Hepatocyte (in vitro differentiated cells): ENCODE measurements at regions not wholly inside any gene's neighbourhood (a gene's known extent, or its start where the extent isn't known, plus 50 kb on each side); places are given as distances from the start of the nearest gene placed in this dataset.

Experiments used
- CTCF ChIP-seq: fragments of 200-600 bp; sonication (generic); IDR thresholded peaks from 2 replicates; pipeline ENCODE4 v1.5.1; 2016; ENCODE audit warnings: antibody characterized with exemption, mild to moderate bottlenecking; ENCODE audit not compliant: poor library complexity
- EZH2 ChIP-seq: fragments of 200-600 bp; sonication (generic); IDR thresholded peaks from 2 replicates; pipeline ENCODE4 v1.6.1; 2016; ENCODE audit warnings: antibody characterized with exemption, mild to moderate bottlenecking, borderline replicate concordance

GRCh38 chr3:113091417-113091816, 100.6 kb downstream of the GTPBP8 start:
- no peak for TF ChIP-seq CTCF
- no peak for TF ChIP-seq EZH2
